LoVo (cell line): ENCODE measurements at regions not wholly inside any gene's neighbourhood (a gene's known extent, or its start where the extent isn't known, plus 50 kb on each side); places are given as distances from the start of the nearest gene placed in this dataset.
A peak's percentile ranks its signal among the peaks of the same experiment; 100 is the strongest.

Source experiments
- DNase-seq: peaks from one replicate; pipeline ENCODE4 v3.0.0-alpha.2; 2016; ENCODE audit warnings: low spot score

GRCh38 chr1:229093609-229094336, 177.1 kb upstream of the RAB4A start:
- peak; percentile 78 for DNase-seq

GRCh38 chr1:229094476-229095311, 176.2 kb upstream of the RAB4A start:
- no peak for DNase-seq

- DNase-seq = no peak
Measured at GRCh38 chr1:229095325-229095724, 175.6 kb upstream of the RAB4A start.

- no peak for DNase-seq
Measured at GRCh38 chr1:229097356-229097755, 173.6 kb upstream of the RAB4A start.

- DNase-seq = no peak
Measured at GRCh38 chr1:229098361-229098760, 172.6 kb upstream of the RAB4A start.

GRCh38 chr1:229098903-229099578, 171.9 kb upstream of the RAB4A start:
- DNase-seq = no peak

- DNase-seq = no peak
Measured at GRCh38 chr1:229101011-229101871, 169.7 kb upstream of the RAB4A start.

GRCh38 chr1:229102741-229103391, 168.0 kb upstream of the RAB4A start:
- no peak for DNase-seq

- DNase-seq = no peak
Measured at GRCh38 chr1:229104654-229105053, 166.3 kb upstream of the RAB4A start.

- no peak for DNase-seq
Measured at GRCh38 chr1:229105109-229105508, 165.8 kb upstream of the RAB4A start.

GRCh38 chr1:229105822-229106525, 164.9 kb upstream of the RAB4A start:
- no peak for DNase-seq

GRCh38 chr1:229106526-229107125, 164.3 kb upstream of the RAB4A start:
- no peak for DNase-seq

- no peak for DNase-seq
Measured at GRCh38 chr1:229107304-229107815, 163.6 kb upstream of the RAB4A start.

- DNase-seq = no peak
Measured at GRCh38 chr1:229107972-229108371, 162.9 kb upstream of the RAB4A start.

GRCh38 chr1:229108598-229109201, 162.2 kb upstream of the RAB4A start:
- DNase-seq = no peak

GRCh38 chr1:229109320-229109761, 161.6 kb upstream of the RAB4A start:
- DNase-seq = no peak

- no peak for DNase-seq
Measured at GRCh38 chr1:229110986-229111385, 159.9 kb upstream of the RAB4A start.

- DNase-seq = no peak
Measured at GRCh38 chr1:229111703-229112319, 159.1 kb upstream of the RAB4A start.
